VCaP (cell line): ENCODE measurements at regions not wholly inside any gene's neighbourhood (a gene's known extent, or its start where the extent isn't known, plus 50 kb on each side); places are given as distances from the start of the nearest gene placed in this dataset.

Source experiments
- H3K27ac ChIP-seq: fragments of 450-650 bp; 2 replicates; pipeline ENCODE4 v1.5.1; 2017
- TF ChIP-seq, protein P1 (sequence below): fragments of 450-650 bp; conservative IDR thresholded peaks from 2 replicates; pipeline ENCODE4 v1.5.1; 2017; ENCODE audit warnings: mild to moderate bottlenecking, moderate library complexity

DNA sequence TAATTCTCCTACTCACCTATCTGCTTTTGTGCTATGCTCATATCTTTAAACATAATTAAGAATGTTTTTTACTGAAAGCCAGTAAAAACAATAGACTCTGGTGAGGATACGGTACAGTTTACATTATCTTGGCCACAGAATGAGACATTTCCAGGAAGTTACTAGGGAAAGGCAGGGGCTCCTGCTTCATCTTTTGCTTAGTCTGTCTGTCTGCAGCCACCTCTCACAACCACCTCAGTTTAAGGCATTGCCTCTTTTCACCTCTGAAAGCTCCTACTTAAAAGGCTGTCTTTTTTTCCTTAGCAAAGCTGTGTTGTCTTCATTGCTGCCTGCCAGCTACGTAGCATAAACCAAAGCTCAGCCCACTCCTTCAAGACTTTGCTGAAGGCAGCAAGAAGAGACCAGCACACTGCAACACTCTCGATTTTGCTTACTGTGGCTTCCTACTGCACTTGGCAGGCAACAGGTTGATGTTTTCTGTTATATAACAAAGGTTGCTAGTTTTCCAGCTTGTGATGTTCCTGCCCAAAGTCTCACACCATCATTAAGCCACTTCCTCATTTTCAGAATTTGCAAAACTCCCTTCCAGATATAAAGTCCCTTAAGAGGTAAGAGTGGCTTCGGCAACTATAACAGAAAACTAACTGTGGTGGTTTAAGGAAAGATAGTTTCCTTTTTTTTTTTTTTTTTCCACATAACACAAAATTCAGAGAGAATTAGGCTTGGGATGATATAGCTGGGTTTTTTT is 432.9 kb downstream of the GRXCR1 start:
- TF ChIP-seq, protein P1, sequence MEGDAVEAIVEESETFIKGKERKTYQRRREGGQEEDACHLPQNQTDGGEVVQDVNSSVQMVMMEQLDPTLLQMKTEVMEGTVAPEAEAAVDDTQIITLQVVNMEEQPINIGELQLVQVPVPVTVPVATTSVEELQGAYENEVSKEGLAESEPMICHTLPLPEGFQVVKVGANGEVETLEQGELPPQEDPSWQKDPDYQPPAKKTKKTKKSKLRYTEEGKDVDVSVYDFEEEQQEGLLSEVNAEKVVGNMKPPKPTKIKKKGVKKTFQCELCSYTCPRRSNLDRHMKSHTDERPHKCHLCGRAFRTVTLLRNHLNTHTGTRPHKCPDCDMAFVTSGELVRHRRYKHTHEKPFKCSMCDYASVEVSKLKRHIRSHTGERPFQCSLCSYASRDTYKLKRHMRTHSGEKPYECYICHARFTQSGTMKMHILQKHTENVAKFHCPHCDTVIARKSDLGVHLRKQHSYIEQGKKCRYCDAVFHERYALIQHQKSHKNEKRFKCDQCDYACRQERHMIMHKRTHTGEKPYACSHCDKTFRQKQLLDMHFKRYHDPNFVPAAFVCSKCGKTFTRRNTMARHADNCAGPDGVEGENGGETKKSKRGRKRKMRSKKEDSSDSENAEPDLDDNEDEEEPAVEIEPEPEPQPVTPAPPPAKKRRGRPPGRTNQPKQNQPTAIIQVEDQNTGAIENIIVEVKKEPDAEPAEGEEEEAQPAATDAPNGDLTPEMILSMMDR, result no peak
- H3K27ac ChIP-seq, result no peak overlapping the region

DNA sequence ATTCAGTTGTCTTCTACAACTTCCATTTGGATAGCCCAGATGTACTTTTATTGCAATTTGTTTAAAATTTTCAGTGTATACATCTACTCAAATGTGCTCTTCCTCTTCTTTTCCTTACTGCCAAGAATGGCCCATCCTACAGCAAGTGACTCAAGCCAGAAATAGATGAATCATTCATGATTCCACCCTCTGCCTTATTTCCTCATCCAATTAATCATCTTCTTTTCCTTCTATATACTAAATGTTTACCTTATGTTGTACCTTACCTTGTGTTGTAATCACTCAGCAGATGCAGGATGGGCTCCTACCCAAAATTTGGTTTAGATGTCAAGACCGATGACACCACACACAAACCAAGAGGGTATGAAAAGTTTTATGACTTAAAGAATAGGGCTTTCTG is 437.8 kb downstream of the GRXCR1 start:
- H3K27ac ChIP-seq, result no peak overlapping the region
- TF ChIP-seq, protein P1, result no peak

DNA sequence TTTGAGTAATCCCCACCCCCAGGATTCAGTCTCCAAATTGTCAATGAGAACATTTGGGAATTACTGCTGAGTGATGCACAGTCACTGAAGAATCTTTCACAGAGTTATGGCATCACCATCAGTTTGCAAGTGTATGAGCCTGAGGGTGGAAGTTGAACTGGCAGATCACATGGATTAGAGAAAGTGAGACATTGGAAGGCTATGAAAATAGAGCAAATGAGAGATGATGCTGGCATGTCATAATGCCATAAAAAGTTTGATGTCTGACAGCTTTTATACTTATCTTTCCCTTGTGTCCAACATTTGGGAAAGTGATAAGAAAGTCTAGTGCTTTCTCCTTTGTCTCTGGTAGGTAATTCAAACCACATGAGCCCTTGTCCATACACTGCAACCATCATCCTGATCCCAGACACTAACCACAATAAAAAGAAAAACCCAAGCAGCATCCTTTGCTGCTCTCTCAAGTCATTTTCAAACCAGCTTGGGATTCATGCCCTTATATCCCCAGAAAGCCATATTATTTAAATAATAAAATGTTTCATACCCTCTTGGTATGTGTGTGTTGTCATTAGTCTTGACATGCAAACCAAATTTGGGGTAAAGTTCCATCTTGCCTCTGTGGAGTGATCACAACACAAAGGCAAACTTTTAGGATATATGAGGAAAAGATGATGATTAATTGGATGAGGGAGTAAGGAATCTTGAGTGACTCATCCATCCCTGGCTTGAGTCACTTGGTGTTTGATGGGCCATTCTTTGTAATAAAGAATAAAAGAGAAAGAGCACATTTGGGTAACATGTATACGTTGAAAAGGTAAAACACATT is 438.9 kb downstream of the GRXCR1 start:
- no peak overlapping the region for H3K27ac ChIP-seq
- TF ChIP-seq, protein P1, result no peak

DNA sequence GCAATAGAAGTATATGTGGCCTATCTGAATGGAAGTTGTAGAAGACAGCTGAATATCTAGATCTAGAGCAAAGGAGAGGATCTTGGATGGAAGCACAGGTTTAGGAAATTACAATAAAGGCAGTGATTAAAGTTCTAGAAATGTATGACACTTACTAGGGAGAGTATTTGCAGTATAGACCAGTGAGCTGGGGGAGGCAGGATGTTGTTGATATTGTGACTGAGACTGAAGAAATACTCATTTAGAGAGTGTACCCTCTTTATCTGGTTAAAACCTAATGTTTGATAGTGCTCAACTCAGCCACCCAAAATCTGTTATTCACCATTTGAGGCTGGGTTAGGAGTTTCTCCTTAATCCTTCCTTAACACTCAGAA is 439.5 kb downstream of the GRXCR1 start:
- TF ChIP-seq, protein P1, result no peak
- H3K27ac ChIP-seq, result no peak overlapping the region

DNA sequence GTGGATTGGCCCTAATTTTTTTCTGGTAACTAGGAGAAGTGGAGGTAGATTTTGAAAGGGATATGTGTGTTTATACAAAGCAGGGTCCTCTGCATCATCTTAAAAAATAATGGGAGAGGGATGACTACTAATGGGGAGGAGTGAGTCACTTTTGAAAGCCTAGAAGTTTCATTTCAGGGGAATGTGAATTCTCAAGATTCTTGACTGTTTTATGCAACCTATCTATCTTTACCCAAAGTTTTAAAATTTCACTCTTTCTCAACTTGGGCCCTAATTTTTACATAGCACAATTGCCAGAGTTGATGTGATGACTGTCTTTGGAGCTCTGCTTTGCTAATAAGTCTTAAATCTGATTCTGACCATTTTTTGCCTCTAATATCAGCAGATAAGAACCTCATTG is 445.2 kb downstream of the GRXCR1 start:
- TF ChIP-seq, protein P1, result no peak
- no peak overlapping the region for H3K27ac ChIP-seq

DNA sequence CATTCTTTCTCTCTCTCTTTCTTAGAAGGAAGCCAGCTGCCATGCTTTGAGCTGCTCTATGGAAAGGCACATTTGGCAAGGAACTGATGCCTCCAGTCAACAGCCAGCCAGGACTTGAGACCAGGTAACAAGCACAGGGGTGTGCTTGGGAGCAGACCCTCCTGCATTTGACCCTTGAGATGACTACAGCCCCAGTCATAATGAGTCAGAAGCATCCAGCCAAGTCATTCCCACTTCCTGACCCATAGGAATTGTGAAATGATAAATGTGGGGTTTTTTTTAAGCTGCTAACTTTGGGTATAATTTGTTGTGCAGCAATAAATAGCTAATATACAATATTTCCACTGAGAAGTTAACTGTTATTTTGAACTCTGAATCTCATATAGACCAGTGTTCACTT is 446.9 kb downstream of the GRXCR1 start:
- TF ChIP-seq, protein P1, result no peak
- H3K27ac ChIP-seq, result no peak overlapping the region

DNA sequence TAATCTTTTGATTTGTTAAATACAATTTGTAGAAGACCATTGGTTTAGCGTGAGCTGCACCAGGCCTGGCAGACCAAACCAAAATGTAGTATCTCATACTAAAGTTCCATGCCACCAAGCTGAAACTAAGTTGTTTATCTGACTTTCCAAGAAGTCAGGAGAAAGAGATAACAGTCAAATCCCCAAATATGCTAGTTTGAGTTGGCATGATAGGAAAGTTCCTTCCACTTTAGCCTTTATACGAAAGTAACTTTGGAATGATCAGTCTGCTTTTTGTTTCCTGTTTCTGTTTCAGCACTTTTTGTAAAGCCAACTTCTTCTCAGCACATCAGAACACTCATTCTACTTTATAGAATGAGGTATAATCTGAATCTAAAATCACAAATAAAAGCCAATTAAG is 449.2 kb downstream of the GRXCR1 start:
- TF ChIP-seq, protein P1, result no peak
- H3K27ac ChIP-seq, result no peak overlapping the region
